ENCODE measurements at regions not wholly inside any gene's neighbourhood (a gene's known extent, or its start where the extent isn't known, plus 50 kb on each side); places are given as distances from the start of the nearest gene placed in this dataset.

GRCh38 chr2:161569401-161569800 is 54.8 kb upstream of the SLC4A10 start:
- Histone ChIP-seq H2AFZ (ENCODE audit: low read depth, low read length) (no peak overlapping the region), H3K36me3 (ENCODE audit: control insufficient read depth in 2 of 2, extremely low read depth in 1 of 2, insufficient read depth in 2 of 2, low read length in 2 of 2) (no peaks in the 10 kb centered on the region), H4K20me1 (replicated peaks; ENCODE audit: control insufficient read depth, extremely low read depth, insufficient read depth, low read length) (no peaks in the 10 kb centered on the region), H3K4me1 (ENCODE audit: control insufficient read depth, extremely low read depth, insufficient read depth, low read length) (no peaks in the 10 kb centered on the region), H3K4me3 (replicated peaks in 1 of 3; ENCODE audit: insufficient read depth in 1 of 3, low read depth in 1 of 3, low read length in 3 of 3) (no peak overlapping the region), H3K27me3 (ENCODE audit: control insufficient read depth in 2 of 2, insufficient read depth in 2 of 2, low read length in 2 of 2) (no peaks in the 10 kb centered on the region), H3K27ac (ENCODE audit: insufficient read depth, low read depth, low read length) (no peak overlapping the region), H3K9me3 (replicated peaks; ENCODE audit: control insufficient read depth, insufficient read depth, low read length) (no peaks in the 10 kb centered on the region), H3K4me2 (ENCODE audit: insufficient read depth, low read length) (no peak overlapping the region), H3K79me2 (ENCODE audit: control insufficient read depth, insufficient read depth, low read length) (no peaks in the 10 kb centered on the region), H3K9me1 (replicated peaks; ENCODE audit: control insufficient read depth, extremely low read depth, insufficient read depth, low read length) (no peaks in the 10 kb centered on the region), H3K9ac (replicated peaks; ENCODE audit: extremely low read depth, insufficient read depth, low read length) (no peak overlapping the region)
- CTCF ChIA-PET, result no interaction called here
- BruUV-seq (replicated peaks), result no TSS peak
- DNase-seq (ENCODE audit: low read depth, low spot score), result no peak
- no peak for FAIRE-seq
- POLR2A ChIA-PET, result no interaction called here
- TF ChIP-seq, protein P1, sequence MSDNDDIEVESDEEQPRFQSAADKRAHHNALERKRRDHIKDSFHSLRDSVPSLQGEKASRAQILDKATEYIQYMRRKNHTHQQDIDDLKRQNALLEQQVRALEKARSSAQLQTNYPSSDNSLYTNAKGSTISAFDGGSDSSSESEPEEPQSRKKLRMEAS (IDR thresholded peaks at IDR 0.05; ENCODE audit: insufficient read depth, insufficient read length), result no peak
- no peak for TF ChIP-seq POLR2A (IDR thresholded peaks at IDR 0.05; ENCODE audit: low read depth, low read length)
- TF ChIP-seq EZH2 (IDR thresholded peaks at IDR 0.05; ENCODE audit: borderline replicate concordance, low read depth, low read length, severe bottlenecking), result no peak
- no peak for TF ChIP-seq FOS (IDR thresholded peaks at IDR 0.05; ENCODE audit: borderline replicate concordance, insufficient read depth, low read length)
- no peak for TF ChIP-seq POLR2AphosphoS5 (IDR thresholded peaks at IDR 0.05; ENCODE audit: insufficient read depth, low read depth, low read length)
- TF ChIP-seq, protein P2, sequence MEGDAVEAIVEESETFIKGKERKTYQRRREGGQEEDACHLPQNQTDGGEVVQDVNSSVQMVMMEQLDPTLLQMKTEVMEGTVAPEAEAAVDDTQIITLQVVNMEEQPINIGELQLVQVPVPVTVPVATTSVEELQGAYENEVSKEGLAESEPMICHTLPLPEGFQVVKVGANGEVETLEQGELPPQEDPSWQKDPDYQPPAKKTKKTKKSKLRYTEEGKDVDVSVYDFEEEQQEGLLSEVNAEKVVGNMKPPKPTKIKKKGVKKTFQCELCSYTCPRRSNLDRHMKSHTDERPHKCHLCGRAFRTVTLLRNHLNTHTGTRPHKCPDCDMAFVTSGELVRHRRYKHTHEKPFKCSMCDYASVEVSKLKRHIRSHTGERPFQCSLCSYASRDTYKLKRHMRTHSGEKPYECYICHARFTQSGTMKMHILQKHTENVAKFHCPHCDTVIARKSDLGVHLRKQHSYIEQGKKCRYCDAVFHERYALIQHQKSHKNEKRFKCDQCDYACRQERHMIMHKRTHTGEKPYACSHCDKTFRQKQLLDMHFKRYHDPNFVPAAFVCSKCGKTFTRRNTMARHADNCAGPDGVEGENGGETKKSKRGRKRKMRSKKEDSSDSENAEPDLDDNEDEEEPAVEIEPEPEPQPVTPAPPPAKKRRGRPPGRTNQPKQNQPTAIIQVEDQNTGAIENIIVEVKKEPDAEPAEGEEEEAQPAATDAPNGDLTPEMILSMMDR (IDR thresholded peaks at IDR 0.05; ENCODE audit: extremely low read depth in 1 of 2, insufficient read depth in 1 of 2, low read depth in 1 of 2, low read length in 2 of 2), result no peak
- no peak for TF ChIP-seq JUN (IDR thresholded peaks at IDR 0.05; ENCODE audit: borderline replicate concordance, insufficient read depth, insufficient read length, low read depth)
- dilution Hi-C loops (cut with MboI; ENCODE audit: extremely low pct_ligation_motif_present, low sequenced_read_pairs), result no loop called here
- intact Hi-C loops (cut with micrococcal nuclease), result no loop called here
